Endothelial cell of umbilical vein (primary cell): ENCODE measurements at regions not wholly inside any gene's neighbourhood (a gene's known extent, or its start where the extent isn't known, plus 50 kb on each side); places are given as distances from the start of the nearest gene placed in this dataset.

Source experiments
- BruUV-seq: library from RNA; stranded (reverse); fragments of 400-500 nt; replicated peaks from 2 replicates; lab custom pipeline; 2021; lab: Mats Ljungman, UMichigan
- CTCF ChIA-PET: fragments of 300-600, 350-600 bp; sonication (Branson Sonifier 250); formaldehyde crosslinking; loops from one replicate; lab custom pipeline; 2021; ENCODE audit warnings: antibody characterized with exemption, inconsistent platforms; lab: Charles Lee
- POLR2A ChIA-PET: fragments of 300-600, 350-600 bp; sonication (Branson Sonifier 250); formaldehyde crosslinking; loops from one replicate; lab custom pipeline; 2021; ENCODE audit warnings: antibody characterized with exemption, inconsistent platforms; lab: Charles Lee
- DNase-seq: peaks from one replicate; pipeline ENCODE4 v3.0.0-alpha.2; 2011; ENCODE audit warnings: low read depth, low spot score
- FAIRE-seq: peaks from 2 replicates; lab custom pipeline; 2011; peaks lifted over from hg19 to GRCh38; lab: Jason Lieb, UNC
- H2AFZ ChIP-seq: 2 replicates; pipeline ENCODE4 v1.6.0; 2012; ENCODE audit warnings: low read depth, low read length, control low read depth, inconsistent platforms
- H3K27ac ChIP-seq: 2 replicates; pipeline ENCODE4 v1.5.1; 2011; ENCODE audit warnings: low read depth, mild to moderate bottlenecking, control low read depth, low read length, moderate library complexity; ENCODE audit not compliant: insufficient read depth
- H3K27me3 ChIP-seq, 2 experiments: 2 replicates each; pipeline versions ENCODE4 v1.6.0 to v1.6.1; 2011; ENCODE audit warnings: low read length in 2 of 2, mixed read lengths in 1 of 2; ENCODE audit not compliant: control insufficient read depth in 2 of 2, insufficient read depth in 2 of 2
- H3K36me3 ChIP-seq, 2 experiments: 2 replicates in 1 of 2; 3 replicates in 1 of 2; pipeline ENCODE4 v1.5.1; 2011; ENCODE audit warnings: low read length in 2 of 2, mild to moderate bottlenecking in 1 of 2, moderate library complexity in 1 of 2; ENCODE audit not compliant: control insufficient read depth in 2 of 2, insufficient read depth in 2 of 2; ENCODE audit errors: extremely low read depth in 1 of 2
- H3K4me1 ChIP-seq: 3 replicates; pipeline ENCODE4 v1.5.1; 2011; ENCODE audit warnings: mild to moderate bottlenecking, low read length; ENCODE audit not compliant: control insufficient read depth, insufficient read depth; ENCODE audit errors: extremely low read depth
- H3K4me2 ChIP-seq: 2 replicates; pipeline ENCODE4 v1.6.1; 2011; ENCODE audit warnings: low read length, control low read depth, mixed read lengths; ENCODE audit not compliant: insufficient read depth
- H3K4me3 ChIP-seq, 3 experiments: fragments of 200-600 bp in 1 of 3; sonication (generic), shearing (Covaris generic) in 1 of 3; replicated peaks in 1 of 3; 2 replicates each; pipeline ENCODE4 v1.5.1; 2011 to 2016; ENCODE audit warnings: control low read depth in 3 of 3, low read length in 3 of 3, mild to moderate bottlenecking in 2 of 3, inconsistent platforms in 1 of 3, low read depth in 1 of 3, moderate library complexity in 1 of 3; ENCODE audit not compliant: insufficient read depth in 1 of 3
- H3K79me2 ChIP-seq: 2 replicates; pipeline ENCODE4 v1.6.0; 2012; ENCODE audit warnings: low read length, inconsistent platforms; ENCODE audit not compliant: control insufficient read depth, insufficient read depth
- H3K9ac ChIP-seq: replicated peaks from 2 replicates; pipeline ENCODE3; 2011; ENCODE audit warnings: low read length, control low read depth; ENCODE audit not compliant: insufficient read depth; ENCODE audit errors: extremely low read depth
- H3K9me1 ChIP-seq: replicated peaks from 3 replicates; pipeline ENCODE4 v1.6.0; 2011; ENCODE audit warnings: mild to moderate bottlenecking, low read length; ENCODE audit not compliant: control insufficient read depth, insufficient read depth; ENCODE audit errors: extremely low read depth
- H3K9me3 ChIP-seq: replicated peaks from 2 replicates; pipeline ENCODE4 v1.5.1; 2012; ENCODE audit warnings: low read length, inconsistent platforms; ENCODE audit not compliant: control insufficient read depth, insufficient read depth
- H4K20me1 ChIP-seq: replicated peaks from 2 replicates; pipeline ENCODE3; 2011; ENCODE audit warnings: mild to moderate bottlenecking, low read length; ENCODE audit not compliant: control insufficient read depth, insufficient read depth; ENCODE audit errors: extremely low read depth
- FOS ChIP-seq: IDR thresholded peaks from 2 replicates; pipeline ENCODE4 v1.6.1; 2011; ENCODE audit warnings: mild to moderate bottlenecking, low read length, moderate library complexity, borderline replicate concordance; ENCODE audit not compliant: insufficient read depth
- GATA2 ChIP-seq: IDR thresholded peaks from 2 replicates; pipeline ENCODE4 v1.7.0; 2011; ENCODE audit warnings: low read depth, mild to moderate bottlenecking, moderate library complexity, mixed read lengths, low read length; ENCODE audit not compliant: insufficient read length, insufficient read depth
- JUN ChIP-seq: IDR thresholded peaks from 2 replicates; pipeline ENCODE4 v1.6.1; 2011; ENCODE audit warnings: borderline replicate concordance, low read depth; ENCODE audit not compliant: insufficient read length, insufficient read depth
- MYC ChIP-seq: IDR thresholded peaks from one replicate; pipeline ENCODE4 v1.6.1; 2011; ENCODE audit warnings: mild to moderate bottlenecking, low read depth, low read length
- POLR2A ChIP-seq: IDR thresholded peaks from 2 replicates; pipeline ENCODE4 v1.6.1; 2012; ENCODE audit warnings: low read depth, mild to moderate bottlenecking, control low read depth, low read length
- POLR2AphosphoS5 ChIP-seq: IDR thresholded peaks from 2 replicates; pipeline ENCODE4 v1.6.1; 2012; ENCODE audit warnings: low read depth, mild to moderate bottlenecking, control low read depth, low read length, moderate library complexity; ENCODE audit not compliant: insufficient read depth
- dilution Hi-C: fragments of 300-500 bp; cut with MboI; formaldehyde crosslinking; loops from one replicate; pipeline ENCODE4 v1.15.0; 2019; ENCODE audit warnings: low sequenced_read_pairs; ENCODE audit not compliant: extremely low pct_ligation_motif_present
- intact Hi-C: fragments of 100-400 bp; cut with micrococcal nuclease; formaldehyde crosslinking; loops from one replicate; pipeline ENCODE4 v1.10.0; 2022
- TF ChIP-seq, protein P1 (sequence below), 2 donors: IDR thresholded peaks; 1 replicate in 1 of 2; 2 replicates in 1 of 2; pipeline ENCODE4 v1.5.1; 2011; ENCODE audit warnings: low read length in 2 of 2, mild to moderate bottlenecking in 2 of 2, moderate library complexity in 2 of 2, control low read depth in 1 of 2, inconsistent platforms in 1 of 2, low read depth in 1 of 2; ENCODE audit not compliant: insufficient read depth in 1 of 2; ENCODE audit errors: extremely low read depth in 1 of 2

DNA sequence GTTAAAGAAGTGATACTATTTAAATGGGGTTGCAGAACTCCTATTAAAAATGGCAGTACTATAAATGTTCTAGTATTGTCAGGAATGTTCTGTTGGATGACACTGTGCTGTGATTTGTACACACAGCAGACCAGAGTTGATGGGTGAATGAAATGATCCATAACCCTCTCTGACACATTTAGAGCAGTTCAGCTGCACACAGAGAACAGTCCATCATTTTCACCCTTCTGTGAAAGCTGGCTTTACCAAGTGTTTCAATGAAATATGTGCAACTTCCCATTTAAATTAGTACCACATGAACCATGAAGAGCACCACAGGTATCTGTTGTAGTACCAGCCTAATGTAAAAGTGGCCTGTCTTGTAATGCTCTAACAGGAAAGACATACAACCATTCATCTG lies 981.4 kb downstream of the TMEM182 start:
- dilution Hi-C loops = no loop called here
- no TSS peak for BruUV-seq
- ChIA-PET POLR2A (no interaction called here), CTCF (no interaction called here)
- H3K4me2 ChIP-seq = no peak overlapping the region
- peaks cover 4% of the 10 kb centered on the region for H3K9me3 ChIP-seq
- TF ChIP-seq POLR2A = no peak
- FAIRE-seq (no peak), DNase-seq (no peak)
- no peaks in the 10 kb centered on the region for H3K27me3 ChIP-seq
- H3K9me1 ChIP-seq = no peaks in the 10 kb centered on the region
- intact Hi-C loops = no loop called here
- no peaks in the 10 kb centered on the region for H3K79me2 ChIP-seq
- no peak overlapping the region for H3K4me3 ChIP-seq
- no peaks in the 10 kb centered on the region for H4K20me1 ChIP-seq
- no peak overlapping the region for H3K9ac ChIP-seq
- H3K36me3 ChIP-seq = no peaks in the 10 kb centered on the region
- H2AFZ ChIP-seq = no peak overlapping the region
- H3K27ac ChIP-seq = no peak overlapping the region
- H3K4me1 ChIP-seq = no peaks in the 10 kb centered on the region

DNA sequence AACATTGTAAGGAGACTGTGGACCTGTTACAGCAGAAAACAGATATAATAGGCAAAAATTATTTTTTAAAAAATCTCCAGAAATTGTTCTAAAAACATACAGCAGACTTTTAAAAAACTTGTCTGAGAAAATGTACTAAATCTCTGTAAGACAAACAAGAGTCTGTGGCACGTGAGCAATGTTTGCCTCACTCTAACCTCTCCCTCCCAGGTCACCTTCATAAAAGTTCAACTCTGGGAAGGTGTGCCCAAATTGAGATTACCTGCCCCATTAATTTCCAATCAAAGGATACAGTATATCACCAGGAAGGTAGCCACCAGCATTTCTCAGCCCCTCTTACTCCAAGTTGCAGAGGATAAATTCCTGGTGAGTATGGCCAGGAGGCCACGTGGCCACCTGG lies 992.7 kb downstream of the TMEM182 start:
- Histone ChIP-seq H3K9ac (no peak overlapping the region), H3K4me3 (no peak overlapping the region), H3K27ac (no peak overlapping the region), H3K9me1 (no peaks in the 10 kb centered on the region), H2AFZ (no peak overlapping the region), H3K27me3 (no peaks in the 10 kb centered on the region), H3K9me3 (no peaks in the 10 kb centered on the region), H4K20me1 (no peaks in the 10 kb centered on the region), H3K36me3 (no peaks in the 10 kb centered on the region), H3K4me1 (no peaks in the 10 kb centered on the region), H3K4me2 (no peak overlapping the region), H3K79me2 (no peaks in the 10 kb centered on the region)
- CTCF ChIA-PET = no interaction called here
- intact Hi-C loops = no loop called here
- no TSS peak for BruUV-seq
- dilution Hi-C loops = no loop called here
- POLR2A ChIA-PET = no interaction called here
- FAIRE-seq (no peak), DNase-seq (no peak)
- TF ChIP-seq JUN = no peak
- no peak for TF ChIP-seq MYC
- no peak for TF ChIP-seq FOS
- TF ChIP-seq GATA2 = no peak
- no peak for TF ChIP-seq POLR2AphosphoS5
- TF ChIP-seq, protein P1, sequence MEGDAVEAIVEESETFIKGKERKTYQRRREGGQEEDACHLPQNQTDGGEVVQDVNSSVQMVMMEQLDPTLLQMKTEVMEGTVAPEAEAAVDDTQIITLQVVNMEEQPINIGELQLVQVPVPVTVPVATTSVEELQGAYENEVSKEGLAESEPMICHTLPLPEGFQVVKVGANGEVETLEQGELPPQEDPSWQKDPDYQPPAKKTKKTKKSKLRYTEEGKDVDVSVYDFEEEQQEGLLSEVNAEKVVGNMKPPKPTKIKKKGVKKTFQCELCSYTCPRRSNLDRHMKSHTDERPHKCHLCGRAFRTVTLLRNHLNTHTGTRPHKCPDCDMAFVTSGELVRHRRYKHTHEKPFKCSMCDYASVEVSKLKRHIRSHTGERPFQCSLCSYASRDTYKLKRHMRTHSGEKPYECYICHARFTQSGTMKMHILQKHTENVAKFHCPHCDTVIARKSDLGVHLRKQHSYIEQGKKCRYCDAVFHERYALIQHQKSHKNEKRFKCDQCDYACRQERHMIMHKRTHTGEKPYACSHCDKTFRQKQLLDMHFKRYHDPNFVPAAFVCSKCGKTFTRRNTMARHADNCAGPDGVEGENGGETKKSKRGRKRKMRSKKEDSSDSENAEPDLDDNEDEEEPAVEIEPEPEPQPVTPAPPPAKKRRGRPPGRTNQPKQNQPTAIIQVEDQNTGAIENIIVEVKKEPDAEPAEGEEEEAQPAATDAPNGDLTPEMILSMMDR (IDR thresholded peaks at IDR 0.05; ENCODE audit: extremely low read depth in 1 of 2, insufficient read depth in 1 of 2, low read depth in 1 of 2, low read length in 2 of 2) = no peak
